Osteoblast (primary cell): ENCODE measurements at regions not wholly inside any gene's neighbourhood (a gene's known extent, or its start where the extent isn't known, plus 50 kb on each side); places are given as distances from the start of the nearest gene placed in this dataset.

Experiments used
- DNase-seq: peaks from one replicate; pipeline ENCODE4 v3.0.0; 2011; ENCODE audit warnings: low spot score, mixed read lengths; ENCODE audit not compliant: insufficient read length; ENCODE audit errors: missing footprints
- H2AFZ ChIP-seq: 2 replicates; pipeline ENCODE4 v1.6.0; 2011; ENCODE audit warnings: mild to moderate bottlenecking, low read length
- H3K27ac ChIP-seq: 2 replicates; pipeline ENCODE4 v1.5.1; 2011; ENCODE audit warnings: mild to moderate bottlenecking, low read depth, low read length, moderate library complexity
- H3K27me3 ChIP-seq: 2 replicates; pipeline ENCODE4 v1.6.0; 2012; ENCODE audit warnings: mild to moderate bottlenecking, control low read depth, inconsistent platforms, low read length, moderate library complexity; ENCODE audit not compliant: insufficient read depth
- H3K36me3 ChIP-seq: 2 replicates; pipeline ENCODE4 v1.5.1; 2011; ENCODE audit warnings: mild to moderate bottlenecking, low read length, control low read depth, moderate library complexity; ENCODE audit not compliant: insufficient read depth
- H3K4me1 ChIP-seq: 2 replicates; pipeline ENCODE4 v1.5.1; 2011; ENCODE audit warnings: mild to moderate bottlenecking, low read length, control low read depth, moderate library complexity; ENCODE audit not compliant: insufficient read depth
- H3K4me2 ChIP-seq: 2 replicates; pipeline ENCODE4 v1.6.0; 2011; ENCODE audit warnings: mild to moderate bottlenecking, low read length; ENCODE audit not compliant: insufficient read depth
- H3K4me3 ChIP-seq: fragments of 200-600 bp; sonication (generic); 3 replicates; pipeline ENCODE4 v1.5.1; 2012; ENCODE audit warnings: mild to moderate bottlenecking, low read length, inconsistent platforms; ENCODE audit not compliant: insufficient read depth
- H3K79me2 ChIP-seq: 2 replicates; pipeline ENCODE4 v1.6.0; 2012; ENCODE audit warnings: mild to moderate bottlenecking, low read length, control low read depth, inconsistent platforms; ENCODE audit not compliant: insufficient read depth
- H3K9me3 ChIP-seq: 2 replicates; pipeline ENCODE4 v1.5.1; 2011; ENCODE audit warnings: low read depth, low read length, control low read depth
- H4K20me1 ChIP-seq: 2 replicates; pipeline ENCODE4 v1.6.0; 2012; ENCODE audit warnings: mild to moderate bottlenecking, low read length, control low read depth; ENCODE audit not compliant: insufficient read depth
- TF ChIP-seq, protein P1 (sequence below): IDR thresholded peaks from 2 replicates; pipeline ENCODE4 v1.5.1; 2011; ENCODE audit warnings: mild to moderate bottlenecking, low read depth, low read length, moderate library complexity; ENCODE audit errors: extremely low read depth

DNA sequence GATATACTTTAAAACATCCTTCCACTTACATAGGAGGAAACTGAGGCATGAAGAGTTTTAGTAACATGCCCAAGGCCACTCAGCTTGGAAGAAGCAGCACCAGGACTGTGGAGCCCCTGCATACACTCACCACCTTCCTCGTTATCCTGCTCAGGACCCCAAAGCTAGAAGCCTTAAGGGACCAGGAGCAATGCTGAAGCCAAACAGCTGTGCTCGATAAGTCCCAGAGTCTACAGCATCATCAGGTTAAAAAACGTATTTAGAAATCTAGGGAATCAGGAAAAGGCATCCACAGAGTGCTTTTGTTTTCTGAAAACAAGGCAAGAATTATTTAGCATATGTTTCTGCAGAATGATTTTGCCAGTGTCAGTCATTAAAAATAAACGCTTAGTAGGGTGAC lies 301.7 kb upstream of the ESRRG start:
- H3K4me2 ChIP-seq, result no peak overlapping the region
- no peak overlapping the region for H3K4me3 ChIP-seq
- H3K27ac ChIP-seq, result no peak overlapping the region
- DNase-seq, result no peak
- H4K20me1 ChIP-seq, result no peaks in the 10 kb centered on the region
- no peaks in the 10 kb centered on the region for H3K4me1 ChIP-seq
- TF ChIP-seq, protein P1, sequence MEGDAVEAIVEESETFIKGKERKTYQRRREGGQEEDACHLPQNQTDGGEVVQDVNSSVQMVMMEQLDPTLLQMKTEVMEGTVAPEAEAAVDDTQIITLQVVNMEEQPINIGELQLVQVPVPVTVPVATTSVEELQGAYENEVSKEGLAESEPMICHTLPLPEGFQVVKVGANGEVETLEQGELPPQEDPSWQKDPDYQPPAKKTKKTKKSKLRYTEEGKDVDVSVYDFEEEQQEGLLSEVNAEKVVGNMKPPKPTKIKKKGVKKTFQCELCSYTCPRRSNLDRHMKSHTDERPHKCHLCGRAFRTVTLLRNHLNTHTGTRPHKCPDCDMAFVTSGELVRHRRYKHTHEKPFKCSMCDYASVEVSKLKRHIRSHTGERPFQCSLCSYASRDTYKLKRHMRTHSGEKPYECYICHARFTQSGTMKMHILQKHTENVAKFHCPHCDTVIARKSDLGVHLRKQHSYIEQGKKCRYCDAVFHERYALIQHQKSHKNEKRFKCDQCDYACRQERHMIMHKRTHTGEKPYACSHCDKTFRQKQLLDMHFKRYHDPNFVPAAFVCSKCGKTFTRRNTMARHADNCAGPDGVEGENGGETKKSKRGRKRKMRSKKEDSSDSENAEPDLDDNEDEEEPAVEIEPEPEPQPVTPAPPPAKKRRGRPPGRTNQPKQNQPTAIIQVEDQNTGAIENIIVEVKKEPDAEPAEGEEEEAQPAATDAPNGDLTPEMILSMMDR, result no peak
- H3K79me2 ChIP-seq, result no peaks in the 10 kb centered on the region
- no peak overlapping the region for H2AFZ ChIP-seq
- no peaks in the 10 kb centered on the region for H3K9me3 ChIP-seq
- H3K36me3 ChIP-seq, result no peaks in the 10 kb centered on the region
- no peaks in the 10 kb centered on the region for H3K27me3 ChIP-seq

DNA sequence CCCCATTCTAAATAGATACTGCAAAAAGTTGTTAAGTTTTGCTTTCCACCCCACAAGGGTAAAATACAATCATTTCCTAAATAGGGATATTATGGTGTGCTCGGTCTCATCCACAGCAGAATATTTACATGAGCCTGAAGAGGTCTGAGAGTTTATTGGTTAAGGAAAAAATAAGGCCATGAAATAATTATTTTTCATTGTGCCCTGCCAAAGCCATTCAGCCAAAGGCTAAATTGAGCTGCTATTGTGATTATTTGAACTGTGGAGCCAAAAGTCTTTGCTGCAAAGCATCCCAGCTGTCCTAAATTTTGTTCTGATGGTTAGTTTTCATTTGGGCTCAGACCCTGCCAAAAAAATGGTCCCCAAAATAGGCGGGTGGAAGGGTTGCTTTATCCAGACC lies 298.7 kb upstream of the ESRRG start:
- H4K20me1 ChIP-seq, result no peaks in the 10 kb centered on the region
- TF ChIP-seq, protein P1, result no peak
- H3K4me3 ChIP-seq, result no peak overlapping the region
- no peaks in the 10 kb centered on the region for H3K9me3 ChIP-seq
- no peaks in the 10 kb centered on the region for H3K27me3 ChIP-seq
- no peak overlapping the region for H2AFZ ChIP-seq
- no peak overlapping the region for H3K27ac ChIP-seq
- H3K36me3 ChIP-seq, result no peaks in the 10 kb centered on the region
- no peak for DNase-seq
- H3K4me2 ChIP-seq, result no peak overlapping the region
- no peaks in the 10 kb centered on the region for H3K4me1 ChIP-seq
- no peaks in the 10 kb centered on the region for H3K79me2 ChIP-seq

GRCh38 chr1:217021400-217021799 lies 298.2 kb upstream of the ESRRG start:
- TF ChIP-seq, protein P1, result no peak
- H3K27me3 ChIP-seq, result no peaks in the 10 kb centered on the region
- no peaks in the 10 kb centered on the region for H3K36me3 ChIP-seq
- H3K4me1 ChIP-seq, result no peaks in the 10 kb centered on the region
- no peaks in the 10 kb centered on the region for H3K79me2 ChIP-seq
- no peak for DNase-seq
- H3K27ac ChIP-seq, result no peak overlapping the region
- no peak overlapping the region for H3K4me3 ChIP-seq
- no peak overlapping the region for H3K4me2 ChIP-seq
- no peaks in the 10 kb centered on the region for H4K20me1 ChIP-seq
- H2AFZ ChIP-seq, result no peak overlapping the region
- no peaks in the 10 kb centered on the region for H3K9me3 ChIP-seq

DNA sequence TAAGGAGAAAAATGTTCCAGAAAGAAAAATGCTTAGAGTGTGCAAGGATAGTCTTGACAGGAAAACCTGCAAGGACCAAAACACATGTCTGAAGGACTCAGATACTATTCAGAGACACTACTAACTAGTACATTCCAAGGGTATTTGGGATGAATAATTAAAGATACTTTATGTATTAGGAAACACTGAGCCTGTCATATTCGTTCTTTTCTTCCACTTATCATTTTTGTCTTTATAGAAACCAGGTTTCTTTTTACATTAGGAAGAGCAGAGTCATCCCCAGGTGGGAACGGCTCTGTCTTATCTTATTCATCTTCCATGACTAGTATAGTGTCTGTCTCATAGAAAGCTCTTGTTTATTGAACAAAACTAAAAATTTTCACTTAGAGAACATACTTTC lies 296.2 kb upstream of the ESRRG start:
- Histone ChIP-seq H3K9me3 (no peaks in the 10 kb centered on the region), H3K79me2 (no peaks in the 10 kb centered on the region), H2AFZ (no peak overlapping the region), H3K27ac (no peak overlapping the region), H3K4me3 (no peak overlapping the region), H3K4me2 (no peak overlapping the region), H3K4me1 (no peaks in the 10 kb centered on the region), H3K27me3 (no peaks in the 10 kb centered on the region), H3K36me3 (no peaks in the 10 kb centered on the region), H4K20me1 (no peaks in the 10 kb centered on the region)
- DNase-seq, result no peak
- TF ChIP-seq, protein P1, result no peak
